GM18867 (cell line): ENCODE measurements at regions not wholly inside any gene's neighbourhood (a gene's known extent, or its start where the extent isn't known, plus 50 kb on each side); places are given as distances from the start of the nearest gene placed in this dataset.

ENCODE experiments used
- ATAC-seq: cut with Tn5 transposase; IDR thresholded peaks from one replicate; pipeline ENCODE4 v1.9.1; 2021; ENCODE audit warnings: mild to moderate bottlenecking, moderate library complexity; ENCODE audit not compliant: unreplicated experiment

DNA sequence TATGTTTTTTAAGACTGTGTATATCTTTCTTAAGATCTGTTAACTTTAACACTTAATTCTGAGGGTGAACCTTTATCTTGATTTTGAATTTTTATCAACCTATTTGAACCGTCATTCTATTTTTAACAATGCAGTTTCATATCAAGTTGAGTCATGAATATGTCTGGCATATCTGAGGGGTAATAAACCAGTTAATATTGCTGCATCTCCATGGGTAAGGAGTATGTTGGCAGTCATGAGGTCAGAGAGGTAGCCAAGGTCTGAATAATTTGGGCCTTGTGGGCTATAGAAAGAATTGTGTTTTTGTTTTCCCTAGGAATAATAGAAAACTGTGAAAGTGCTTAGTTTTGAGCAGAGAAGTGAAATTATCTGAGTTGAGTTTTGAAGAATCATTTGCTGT lies 419.0 kb downstream of the PLK2 start:
- no peak for ATAC-seq

DNA sequence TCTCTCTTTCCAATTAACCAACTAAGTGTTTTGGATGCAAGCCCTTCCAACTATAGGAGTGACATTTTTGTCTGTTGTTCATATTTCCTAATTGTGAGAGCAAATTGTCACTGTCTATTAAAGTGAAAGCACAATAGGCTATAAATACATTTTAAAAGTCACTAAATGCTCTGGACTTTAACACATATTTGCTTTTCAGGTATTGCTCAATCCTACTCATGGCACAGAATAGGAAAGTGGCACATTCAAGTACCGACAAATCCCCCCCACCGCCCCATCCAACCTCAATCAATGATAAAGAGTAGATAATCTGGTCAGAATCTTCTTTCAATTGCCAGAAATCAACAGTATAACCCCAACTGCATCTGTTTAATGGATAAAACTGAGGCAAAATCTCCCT lies 419.8 kb downstream of the PLK2 start:
- ATAC-seq = no peak

DNA sequence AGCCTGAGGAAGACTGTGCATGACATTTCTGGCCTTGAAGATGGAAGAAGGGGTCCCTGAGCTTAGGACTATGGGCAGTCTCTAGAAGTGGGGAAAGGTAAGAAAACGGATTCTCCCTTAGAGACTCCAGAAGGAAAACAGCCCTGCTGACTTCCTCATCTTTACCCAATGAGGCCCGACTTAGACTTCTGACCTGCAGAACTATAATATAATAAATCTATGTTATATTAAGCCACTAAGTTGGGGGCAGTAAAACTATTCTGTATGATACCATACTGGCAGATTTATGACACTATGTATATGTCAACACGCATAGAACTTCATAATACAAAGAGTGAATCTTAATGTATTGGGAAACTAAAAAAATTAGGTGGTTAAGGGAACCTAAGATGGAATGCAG lies 422.0 kb downstream of the PLK2 start:
- ATAC-seq = no peak

DNA sequence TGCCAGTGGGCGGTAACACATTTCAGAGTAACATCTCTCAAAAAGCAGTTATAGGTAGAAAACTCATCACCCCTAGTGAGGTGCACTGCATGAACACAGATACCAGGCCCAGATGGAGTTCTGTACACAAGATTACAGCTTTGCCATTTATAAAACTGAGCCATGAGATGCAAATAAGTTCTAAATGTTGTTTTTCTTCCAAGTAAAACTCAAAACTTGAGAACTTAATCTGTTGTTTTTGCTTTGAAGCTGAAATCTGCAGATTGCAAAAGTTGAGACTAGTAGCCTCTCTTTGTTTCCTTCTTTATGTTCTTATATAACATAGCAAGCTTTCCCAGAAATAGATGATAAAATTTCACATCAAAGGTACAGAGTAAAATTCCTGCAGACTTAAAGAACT lies 434.1 kb downstream of the PLK2 start:
- ATAC-seq = no peak

DNA sequence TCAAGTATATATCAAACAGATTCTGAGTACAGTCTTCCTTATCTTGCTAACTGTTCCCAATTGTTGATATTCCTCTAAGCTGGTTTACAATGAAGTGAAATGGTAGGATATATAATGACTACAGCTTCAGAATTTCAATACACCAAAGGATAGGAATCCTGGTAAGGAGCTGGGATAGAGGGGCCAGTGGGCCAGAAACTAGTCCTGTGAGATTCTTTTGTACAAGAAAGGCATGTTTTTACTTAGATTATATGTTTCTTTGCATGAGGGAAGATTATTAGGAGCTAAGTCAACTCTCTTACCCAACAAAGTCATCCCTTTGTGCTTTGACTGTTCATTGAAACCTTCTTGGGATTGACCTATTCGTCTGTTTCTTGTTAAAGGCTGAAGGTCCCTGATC lies 435.7 kb downstream of the PLK2 start:
- no peak for ATAC-seq

DNA sequence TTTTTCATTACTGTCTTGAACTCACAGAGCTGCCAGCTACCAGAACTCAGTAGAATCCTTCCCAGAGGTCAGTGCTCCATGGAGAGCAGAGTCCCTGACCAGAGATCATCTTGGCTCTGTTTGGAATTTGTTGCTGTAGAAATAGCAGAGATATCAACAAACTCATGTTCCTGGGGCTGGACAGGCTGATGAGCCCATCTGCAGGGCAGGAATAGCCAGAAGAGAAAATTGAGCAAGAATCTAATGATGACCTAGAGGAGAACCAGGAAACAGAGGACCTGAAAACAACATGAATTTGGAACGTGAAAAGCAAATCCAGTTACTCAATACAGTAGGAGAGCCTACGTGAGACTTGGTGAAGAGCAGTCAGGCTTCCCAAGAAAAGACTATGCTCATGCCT lies 437.8 kb downstream of the PLK2 start:
- no peak for ATAC-seq

DNA sequence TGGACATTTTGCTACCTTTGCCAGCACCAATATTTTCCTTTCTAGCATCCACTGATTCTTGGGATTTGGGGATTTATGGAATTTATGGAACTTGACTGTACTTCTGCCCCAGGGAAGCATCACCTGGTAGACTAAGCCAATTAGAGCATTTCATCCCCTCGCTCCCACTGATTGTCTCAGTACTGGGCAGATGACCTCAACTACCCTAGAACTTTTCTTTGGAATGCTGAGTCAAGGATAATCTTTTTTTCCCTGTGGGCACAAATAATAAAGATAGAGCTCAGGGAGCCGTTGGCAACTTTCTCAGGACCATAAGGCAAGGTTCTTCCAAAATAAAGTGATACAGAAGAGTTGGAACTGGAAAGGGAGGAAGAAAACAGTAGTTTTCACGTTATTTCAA lies 438.4 kb downstream of the PLK2 start:
- no peak for ATAC-seq

DNA sequence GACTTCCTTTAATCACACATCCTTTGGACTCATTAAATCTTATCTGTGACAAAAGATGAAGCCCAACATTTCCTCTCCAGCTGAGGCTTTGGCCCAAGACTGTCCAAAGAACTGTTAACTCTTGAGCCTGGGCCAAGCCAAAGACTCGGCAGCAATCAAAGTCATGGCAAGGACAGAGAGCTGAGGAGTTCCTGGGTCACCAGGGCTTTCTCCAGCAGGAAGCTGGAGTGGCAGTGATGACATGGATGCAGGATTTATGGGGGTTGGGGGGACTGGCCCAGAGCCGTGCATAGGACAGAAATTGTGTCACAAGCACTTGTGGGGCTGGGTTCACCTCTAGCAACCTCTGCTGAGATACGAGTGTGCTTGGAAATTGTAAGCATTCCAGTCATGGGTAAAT lies 440.3 kb downstream of the PLK2 start:
- ATAC-seq = no peak

DNA sequence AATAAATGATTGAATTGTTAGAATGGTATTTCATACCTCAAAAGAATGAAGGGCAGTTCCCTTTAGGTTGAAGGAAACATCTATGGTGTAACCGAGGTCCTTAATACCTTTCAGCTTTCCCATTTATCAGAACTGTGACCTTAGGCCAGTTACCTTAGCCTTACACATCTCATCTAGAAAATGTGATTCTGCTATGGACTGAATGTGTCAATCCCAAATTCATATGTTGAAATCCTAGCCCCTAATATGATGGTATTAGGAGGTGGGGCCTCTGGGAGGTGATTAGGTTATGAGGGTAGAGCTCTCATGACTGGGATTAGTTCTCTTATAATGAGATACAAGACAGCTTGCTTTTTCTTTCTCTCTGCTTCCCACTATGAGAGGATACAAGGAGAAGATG lies 441.9 kb downstream of the PLK2 start:
- no peak for ATAC-seq

DNA sequence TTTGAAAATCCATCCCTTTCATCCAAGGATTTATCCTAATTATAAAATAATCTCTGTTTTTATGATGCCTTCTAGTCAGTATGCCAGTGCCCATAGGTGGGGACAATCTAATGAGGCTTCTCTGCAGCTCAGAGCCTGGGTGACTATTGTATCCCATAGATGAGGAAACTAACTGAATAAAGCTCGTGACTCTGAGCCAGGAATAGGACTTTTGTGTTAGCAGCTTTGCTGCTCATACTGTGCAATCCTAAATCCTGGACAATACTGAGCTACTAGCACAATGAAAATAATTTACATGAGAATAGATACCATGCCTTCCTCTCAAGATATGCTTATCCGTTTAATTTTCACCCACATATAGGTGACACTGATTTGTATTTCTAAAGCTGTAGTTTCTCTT lies 443.0 kb downstream of the PLK2 start:
- ATAC-seq = no peak

DNA sequence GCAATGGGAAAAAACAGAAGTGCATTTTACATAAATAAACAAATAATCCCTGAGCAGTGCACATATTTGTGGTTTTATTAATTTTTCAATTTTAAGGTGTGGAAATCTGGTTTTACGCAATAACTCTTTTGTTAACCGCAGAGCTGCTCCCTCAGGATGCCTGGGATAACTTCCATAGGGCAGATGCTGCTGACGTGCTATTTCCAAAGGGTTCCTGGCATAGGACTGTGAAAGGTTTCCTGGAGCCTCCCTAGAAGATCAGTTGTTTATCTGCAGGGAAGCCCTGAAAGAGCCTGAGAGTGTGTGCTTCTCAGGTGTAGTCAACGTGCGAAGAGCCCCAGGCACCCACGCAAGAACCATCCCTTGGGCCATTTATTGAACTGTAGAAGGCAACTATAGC lies 443.5 kb downstream of the PLK2 start:
- no peak for ATAC-seq

DNA sequence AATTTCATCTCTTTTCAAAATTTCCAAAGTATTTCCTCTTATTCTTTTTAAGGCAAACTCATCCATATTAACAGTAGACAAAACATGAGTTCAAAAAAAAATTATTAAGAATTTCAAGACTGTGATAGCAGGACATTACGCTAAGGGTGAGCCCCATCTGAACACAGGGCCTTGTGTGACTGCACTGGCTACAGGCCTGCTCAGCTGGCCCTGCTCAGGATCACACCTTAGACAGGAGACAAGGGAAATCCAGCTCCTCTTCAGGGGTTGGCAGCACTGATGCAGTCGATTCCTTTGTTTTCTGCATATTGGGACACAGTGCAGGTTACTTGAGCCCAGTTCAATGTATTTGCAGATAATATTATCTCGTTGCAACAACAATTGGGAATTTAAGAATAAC lies 444.7 kb downstream of the PLK2 start:
- ATAC-seq = no peak

DNA sequence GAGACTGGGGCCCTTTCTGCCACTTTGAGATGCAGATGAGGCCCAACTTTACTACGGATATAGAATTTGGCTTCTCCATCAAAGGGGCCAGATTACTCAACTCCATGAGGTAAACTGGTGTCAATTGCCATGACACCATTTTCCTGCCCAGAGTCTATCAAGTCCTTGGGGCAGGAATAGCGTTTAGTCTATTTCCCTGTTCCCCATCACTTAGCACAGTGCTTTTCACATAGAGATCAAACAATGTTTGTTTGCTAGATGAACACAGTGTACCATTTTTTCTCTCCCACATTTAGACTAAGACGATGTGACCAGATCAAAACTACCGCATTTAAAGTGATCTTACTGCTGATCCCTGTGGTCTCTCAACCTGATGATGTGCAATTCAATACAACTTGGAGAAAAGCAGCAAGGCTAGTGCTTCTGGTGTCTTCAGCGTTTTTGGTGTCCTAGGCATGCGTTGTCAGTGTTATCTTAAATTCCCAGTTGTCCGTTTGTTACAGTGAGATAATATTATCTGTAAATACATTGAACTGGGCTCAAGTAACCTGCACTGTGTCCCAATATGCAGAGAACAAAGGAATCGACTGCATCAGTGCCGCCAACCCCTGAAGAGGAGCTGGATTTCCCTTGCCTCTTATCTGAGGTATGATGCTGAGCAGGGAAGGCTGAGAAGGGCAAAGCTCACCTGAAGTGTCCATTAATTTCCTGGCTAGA lies 446.2 kb downstream of the PLK2 start:
- ATAC-seq = no peak

DNA sequence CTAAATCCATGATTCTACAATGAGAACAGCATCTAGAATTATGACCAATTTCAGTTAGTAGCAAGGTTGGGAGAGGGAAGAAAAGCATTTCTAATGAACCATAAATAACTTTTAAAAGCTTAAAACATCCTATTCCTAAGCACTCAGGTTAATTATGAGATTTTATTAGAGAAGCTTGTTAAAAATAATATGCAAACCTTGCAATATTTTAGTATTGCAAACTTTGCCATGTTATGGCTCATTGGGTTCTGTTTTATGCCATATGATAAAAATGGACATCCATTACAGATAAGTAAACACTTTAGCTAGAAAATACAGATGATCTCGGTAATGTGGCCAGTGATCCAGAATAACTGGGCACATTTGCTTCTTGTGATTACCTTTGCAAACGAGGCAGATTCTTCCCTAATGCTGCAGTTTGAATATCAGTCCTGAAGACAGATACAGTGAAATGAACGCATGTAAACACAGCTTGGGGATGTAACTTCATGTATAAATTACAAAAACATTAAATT lies 447.0 kb downstream of the PLK2 start:
- ATAC-seq = no peak

DNA sequence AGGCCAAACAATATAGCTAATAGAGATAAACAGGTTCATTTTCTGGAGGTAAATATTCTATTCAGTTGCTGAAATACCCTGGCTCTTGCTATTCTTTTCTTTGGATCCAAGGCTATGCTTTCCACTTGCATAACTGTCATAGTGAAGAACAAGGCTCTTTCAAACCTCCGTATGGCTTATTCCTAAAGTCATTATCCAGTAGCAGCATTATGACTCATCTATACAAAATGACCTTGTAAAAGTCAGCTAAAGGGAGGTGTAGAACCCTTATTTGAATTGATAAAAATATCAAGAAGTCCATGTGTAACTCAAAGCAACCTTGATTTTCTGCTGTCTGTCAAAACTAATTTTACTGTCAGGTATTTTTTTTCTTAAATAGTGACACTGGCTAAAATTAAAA lies 447.8 kb downstream of the PLK2 start:
- no peak for ATAC-seq

DNA sequence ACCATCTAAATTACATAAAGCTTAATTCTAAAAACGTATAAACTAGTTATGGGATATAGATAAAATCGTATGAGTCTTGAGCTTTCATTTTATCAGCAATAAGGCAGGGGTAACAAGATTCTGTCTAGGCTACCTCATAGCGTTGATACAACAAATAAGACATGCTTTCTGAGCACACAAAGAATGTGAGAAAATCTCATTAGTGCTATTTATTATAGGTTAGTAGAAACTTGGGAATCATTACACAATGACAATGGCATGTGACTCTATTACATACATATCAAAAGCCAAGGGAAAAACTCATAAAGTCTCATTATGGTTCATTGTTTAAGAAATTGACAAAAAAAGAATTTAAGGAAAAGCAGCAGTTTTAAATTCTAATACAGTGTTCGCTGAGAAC lies 448.6 kb downstream of the PLK2 start:
- ATAC-seq = no peak

DNA sequence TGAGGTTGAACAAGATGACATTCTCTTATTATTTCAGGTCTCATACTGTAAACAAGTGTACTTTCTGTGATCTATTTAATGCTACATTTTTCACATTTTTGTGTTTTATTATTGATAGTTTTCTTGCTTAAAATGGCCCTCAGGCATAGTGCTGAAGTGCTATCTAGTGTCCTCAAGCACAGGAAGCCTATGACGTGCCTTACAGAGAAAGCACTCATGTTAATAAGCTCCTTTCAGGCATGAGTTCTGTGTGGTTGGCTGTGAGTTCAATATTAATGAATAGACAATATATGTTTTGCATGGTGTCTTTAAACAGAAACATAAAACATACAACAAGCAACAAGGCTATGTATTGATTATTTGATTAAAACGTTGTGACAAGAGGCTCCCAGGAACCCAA lies 450.1 kb downstream of the PLK2 start:
- ATAC-seq = no peak

DNA sequence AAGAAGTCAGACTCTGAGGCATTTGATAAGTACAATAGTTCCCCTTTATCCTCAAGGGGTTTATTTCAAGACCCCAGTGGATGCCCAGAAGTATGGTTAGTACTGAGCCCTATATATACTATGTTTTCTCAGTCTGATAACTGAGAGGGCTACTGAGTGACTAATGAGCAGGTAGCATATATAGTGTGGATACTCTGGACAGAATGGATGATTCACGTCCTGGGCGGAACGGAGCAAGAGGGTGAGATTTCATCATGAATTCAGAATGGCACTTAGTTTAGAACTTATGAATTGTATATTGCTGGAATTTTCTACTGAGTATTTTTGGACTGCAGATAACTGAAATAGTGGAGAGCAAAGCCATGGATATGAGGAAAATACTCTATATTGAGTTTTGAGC lies 457.6 kb downstream of the PLK2 start:
- ATAC-seq = no peak

DNA sequence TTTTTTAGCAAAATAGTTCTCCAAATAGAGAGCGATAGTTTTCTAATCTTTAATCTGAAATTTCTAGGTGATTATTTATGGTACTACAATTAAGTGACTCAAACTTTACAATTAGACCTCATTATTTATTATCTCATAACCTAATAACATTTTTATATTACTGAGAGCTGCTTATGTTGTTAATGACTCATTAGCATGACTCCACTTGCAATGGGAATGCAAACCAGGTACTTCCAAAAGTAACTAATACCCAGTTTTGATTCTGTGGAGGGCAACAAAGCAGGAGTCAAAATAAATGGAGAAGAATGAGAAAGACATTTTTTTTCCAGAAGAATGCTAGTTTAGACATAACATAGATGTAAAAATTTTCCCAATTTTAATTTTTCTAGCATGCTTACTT lies 466.0 kb downstream of the PLK2 start:
- ATAC-seq = no peak

DNA sequence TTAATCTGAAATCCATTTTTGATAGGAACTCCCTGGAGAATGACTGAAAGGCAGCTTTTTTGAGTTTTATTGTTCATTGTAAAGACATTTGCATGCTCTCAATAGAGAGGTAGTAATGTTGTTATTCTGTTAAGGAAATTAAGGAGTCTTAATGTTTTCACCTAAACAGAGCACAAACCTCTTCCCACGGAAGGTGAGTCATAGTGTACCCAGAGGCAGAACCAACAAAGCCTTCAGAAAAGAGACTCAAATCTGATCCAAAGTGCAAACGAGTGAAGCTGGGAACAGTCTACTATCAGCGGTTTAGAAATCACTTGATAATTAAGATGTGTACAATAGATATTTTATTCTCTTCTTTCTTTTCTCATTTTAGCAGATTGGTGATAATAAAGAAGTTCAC lies 470.5 kb downstream of the PLK2 start:
- no peak for ATAC-seq

DNA sequence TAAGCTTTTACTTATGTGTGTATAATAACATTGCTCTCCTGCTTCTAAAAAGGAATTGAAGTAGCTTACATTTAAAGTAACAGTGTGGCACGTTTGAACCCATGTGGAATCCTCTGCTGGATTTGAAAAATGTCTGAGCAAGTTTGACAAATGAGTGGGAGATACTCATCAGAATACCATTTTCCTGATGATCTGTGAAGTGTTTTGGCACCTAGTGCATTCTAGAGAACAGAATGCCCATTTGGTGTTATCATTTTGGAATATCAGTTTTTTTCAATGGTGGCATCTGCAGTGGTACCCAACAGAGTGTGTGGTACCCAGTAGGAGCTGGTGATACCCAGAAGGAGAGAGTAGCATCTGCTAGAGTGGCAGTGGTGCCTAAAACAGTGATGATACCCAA lies 471.1 kb downstream of the PLK2 start:
- ATAC-seq = no peak

DNA sequence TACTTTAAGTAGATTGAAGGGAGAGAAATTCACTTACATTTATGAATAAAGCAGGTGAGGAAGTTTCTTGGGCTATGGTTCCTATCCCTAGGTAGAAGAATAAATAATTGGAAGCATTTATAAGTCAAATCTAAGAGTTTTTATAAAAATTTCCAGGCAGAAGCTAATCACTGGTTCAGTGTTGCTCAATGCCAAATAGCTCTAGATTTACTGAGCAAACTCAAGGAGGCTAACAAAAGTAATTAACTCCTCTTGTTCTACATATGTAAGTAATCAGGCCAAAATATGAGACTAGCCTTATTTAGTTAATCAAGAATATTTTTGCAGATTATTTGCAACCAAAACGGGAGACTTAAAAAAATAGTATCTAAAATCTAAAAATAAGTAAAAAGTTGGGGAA lies 472.3 kb downstream of the PLK2 start:
- no peak for ATAC-seq

DNA sequence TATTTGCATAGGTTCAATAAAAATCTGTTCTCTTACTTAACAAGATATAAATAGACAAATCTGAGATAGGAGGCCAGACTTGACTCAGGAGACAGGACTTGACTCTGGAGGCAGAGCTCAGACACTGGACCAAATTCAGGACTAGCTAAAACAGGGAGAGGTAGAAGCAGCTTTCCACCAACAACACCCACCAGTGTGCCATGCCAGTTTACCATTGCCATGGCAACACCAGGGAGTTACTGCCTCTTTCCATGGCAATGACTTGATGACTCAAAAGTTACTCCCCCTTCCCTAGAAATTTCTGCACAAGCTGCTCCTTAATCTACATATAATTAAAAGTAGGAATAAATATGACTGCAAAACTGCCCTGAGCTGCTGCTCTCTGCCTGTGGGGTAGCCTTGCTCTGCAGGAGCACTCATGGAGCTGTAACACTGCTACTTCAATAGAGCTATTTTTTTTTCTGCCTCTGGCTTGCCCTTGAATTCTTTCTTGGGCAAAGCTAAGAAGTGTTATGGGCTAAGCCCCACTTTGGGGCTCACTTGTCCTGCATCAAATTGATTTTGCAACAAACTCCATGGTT lies 473.0 kb downstream of the PLK2 start:
- ATAC-seq = no peak
